ENCODE measurements at regions not wholly inside any gene's neighbourhood (a gene's known extent, or its start where the extent isn't known, plus 50 kb on each side); places are given as distances from the start of the nearest gene placed in this dataset.

DNA sequence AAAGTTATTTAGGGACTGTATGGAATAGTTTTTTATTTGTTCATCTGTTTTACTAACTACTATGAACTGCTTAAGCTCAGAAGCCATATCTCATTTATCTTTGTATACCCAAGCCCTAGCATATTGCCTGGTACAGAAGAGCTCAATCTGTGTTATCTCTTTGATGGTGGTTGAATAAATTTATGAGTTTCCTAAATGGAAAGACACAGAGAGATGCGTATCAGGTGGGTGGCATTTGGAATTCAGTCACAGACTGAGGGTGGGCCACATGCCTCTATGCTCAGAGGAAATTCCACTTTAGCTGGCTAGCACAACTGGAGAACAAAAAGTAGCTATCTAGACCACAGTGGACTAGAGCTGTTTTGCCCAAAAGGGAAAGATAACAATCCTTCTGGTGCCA, 145.5 kb downstream of the SLC6A15 start:
- no peaks in the 10 kb centered on the region for H3K36me3 ChIP-seq (ENCODE audit: insufficient read depth, low read length)
- DNase-seq (no peak), ATAC-seq (ENCODE audit: insufficient read depth, low read depth) (no peak)
- H3K27ac ChIP-seq (ENCODE audit: low read length): no peak overlapping the region
- no peaks in the 10 kb centered on the region for H3K27me3 ChIP-seq (ENCODE audit: insufficient read depth, low read length, poor library complexity)
- H2AFZ ChIP-seq (ENCODE audit: low read depth, low read length): no peak overlapping the region
- no peak overlapping the region for H3K9ac ChIP-seq (ENCODE audit: low read depth, low read length)
- no peak overlapping the region for H3K4me3 ChIP-seq (ENCODE audit: low read depth in 1 of 2, low read length in 2 of 2)
- no peaks in the 10 kb centered on the region for H4K20me1 ChIP-seq (ENCODE audit: insufficient read depth, low read length)
- no peaks in the 10 kb centered on the region for H3K79me2 ChIP-seq (ENCODE audit: insufficient read depth, low read length)
- no peak overlapping the region for H3K4me2 ChIP-seq (ENCODE audit: insufficient read depth, low read length)
- no peaks in the 10 kb centered on the region for H3K9me3 ChIP-seq (ENCODE audit: insufficient read depth, low read length, severe bottlenecking)
- no peak for TF ChIP-seq EZH2 (IDR thresholded peaks at IDR 0.05; ENCODE audit: borderline replicate concordance, low read depth, low read length, severe bottlenecking)
- TF ChIP-seq, protein P1, sequence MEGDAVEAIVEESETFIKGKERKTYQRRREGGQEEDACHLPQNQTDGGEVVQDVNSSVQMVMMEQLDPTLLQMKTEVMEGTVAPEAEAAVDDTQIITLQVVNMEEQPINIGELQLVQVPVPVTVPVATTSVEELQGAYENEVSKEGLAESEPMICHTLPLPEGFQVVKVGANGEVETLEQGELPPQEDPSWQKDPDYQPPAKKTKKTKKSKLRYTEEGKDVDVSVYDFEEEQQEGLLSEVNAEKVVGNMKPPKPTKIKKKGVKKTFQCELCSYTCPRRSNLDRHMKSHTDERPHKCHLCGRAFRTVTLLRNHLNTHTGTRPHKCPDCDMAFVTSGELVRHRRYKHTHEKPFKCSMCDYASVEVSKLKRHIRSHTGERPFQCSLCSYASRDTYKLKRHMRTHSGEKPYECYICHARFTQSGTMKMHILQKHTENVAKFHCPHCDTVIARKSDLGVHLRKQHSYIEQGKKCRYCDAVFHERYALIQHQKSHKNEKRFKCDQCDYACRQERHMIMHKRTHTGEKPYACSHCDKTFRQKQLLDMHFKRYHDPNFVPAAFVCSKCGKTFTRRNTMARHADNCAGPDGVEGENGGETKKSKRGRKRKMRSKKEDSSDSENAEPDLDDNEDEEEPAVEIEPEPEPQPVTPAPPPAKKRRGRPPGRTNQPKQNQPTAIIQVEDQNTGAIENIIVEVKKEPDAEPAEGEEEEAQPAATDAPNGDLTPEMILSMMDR (IDR thresholded peaks at IDR 0.05; ENCODE audit: borderline replicate concordance, extremely low read depth, low read length, poor library complexity, severe bottlenecking): no peak
- no peaks in the 10 kb centered on the region for H3K4me1 ChIP-seq (ENCODE audit: insufficient read depth, low read length)

DNA sequence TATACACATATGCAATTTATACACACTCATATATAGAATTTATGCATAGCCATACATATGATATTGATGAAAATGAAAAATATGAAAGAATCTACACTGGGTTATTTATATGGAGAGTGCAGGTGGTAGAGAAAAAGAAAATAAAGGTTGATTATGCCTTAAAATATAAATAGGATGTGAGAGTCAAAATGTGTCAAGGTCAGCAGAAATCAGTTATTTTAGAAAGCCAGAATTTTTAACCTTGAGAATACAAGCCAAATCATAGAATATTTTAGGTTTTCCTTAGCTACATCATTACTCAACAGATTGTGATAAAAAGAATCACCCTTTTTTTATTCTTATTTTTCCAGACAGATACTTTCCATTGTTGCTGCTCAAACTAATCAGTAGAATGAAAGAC, 146.2 kb downstream of the SLC6A15 start:
- TF ChIP-seq, protein P1 (IDR thresholded peaks at IDR 0.05; ENCODE audit: borderline replicate concordance, extremely low read depth, low read length, poor library complexity, severe bottlenecking): no peak
- TF ChIP-seq EZH2 (IDR thresholded peaks at IDR 0.05; ENCODE audit: borderline replicate concordance, low read depth, low read length, severe bottlenecking): no peak
- Histone ChIP-seq H3K9me3 (ENCODE audit: insufficient read depth, low read length, severe bottlenecking) (no peaks in the 10 kb centered on the region), H3K27me3 (ENCODE audit: insufficient read depth, low read length, poor library complexity) (no peaks in the 10 kb centered on the region), H3K9ac (ENCODE audit: low read depth, low read length) (no peak overlapping the region), H3K36me3 (ENCODE audit: insufficient read depth, low read length) (no peaks in the 10 kb centered on the region), H3K27ac (ENCODE audit: low read length) (no peak overlapping the region), H3K4me1 (ENCODE audit: insufficient read depth, low read length) (no peaks in the 10 kb centered on the region), H2AFZ (ENCODE audit: low read depth, low read length) (no peak overlapping the region), H3K79me2 (ENCODE audit: insufficient read depth, low read length) (no peaks in the 10 kb centered on the region), H3K4me3 (ENCODE audit: low read depth in 1 of 2, low read length in 2 of 2) (no peak overlapping the region), H3K4me2 (ENCODE audit: insufficient read depth, low read length) (no peak overlapping the region), H4K20me1 (ENCODE audit: insufficient read depth, low read length) (no peaks in the 10 kb centered on the region)
- ATAC-seq (ENCODE audit: insufficient read depth, low read depth) (no peak), DNase-seq (no peak)

DNA sequence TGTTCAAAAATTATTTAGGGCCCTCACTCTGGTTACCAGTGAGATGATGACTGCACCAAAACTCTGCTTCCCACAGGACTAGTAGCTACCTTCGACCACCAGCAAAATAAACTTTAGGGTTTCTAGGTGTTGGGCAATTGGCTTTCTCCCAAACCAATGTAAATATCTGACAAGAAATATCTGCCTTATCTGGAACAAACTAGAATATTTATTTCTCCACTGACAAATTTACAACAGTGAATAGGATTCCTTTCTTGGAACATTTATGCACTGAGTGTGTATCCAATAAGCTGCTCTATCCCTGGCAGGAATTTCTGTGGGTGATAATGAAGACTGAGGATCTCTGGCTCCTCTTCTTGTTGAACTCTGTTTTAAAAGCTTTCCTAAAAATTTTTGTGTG, 148.6 kb downstream of the SLC6A15 start:
- Histone ChIP-seq H3K4me3 (ENCODE audit: low read depth in 1 of 2, low read length in 2 of 2) (no peak overlapping the region), H3K4me1 (ENCODE audit: insufficient read depth, low read length) (no peaks in the 10 kb centered on the region), H3K27ac (ENCODE audit: low read length) (no peak overlapping the region), H3K79me2 (ENCODE audit: insufficient read depth, low read length) (no peaks in the 10 kb centered on the region), H3K27me3 (ENCODE audit: insufficient read depth, low read length, poor library complexity) (no peaks in the 10 kb centered on the region), H3K9ac (ENCODE audit: low read depth, low read length) (no peak overlapping the region), H3K36me3 (ENCODE audit: insufficient read depth, low read length) (no peaks in the 10 kb centered on the region), H3K4me2 (ENCODE audit: insufficient read depth, low read length) (no peak overlapping the region), H2AFZ (ENCODE audit: low read depth, low read length) (no peak overlapping the region), H3K9me3 (ENCODE audit: insufficient read depth, low read length, severe bottlenecking) (no peaks in the 10 kb centered on the region), H4K20me1 (ENCODE audit: insufficient read depth, low read length) (no peaks in the 10 kb centered on the region)
- ATAC-seq (ENCODE audit: insufficient read depth, low read depth) (no peak), DNase-seq (no peak)
- TF ChIP-seq EZH2 (IDR thresholded peaks at IDR 0.05; ENCODE audit: borderline replicate concordance, low read depth, low read length, severe bottlenecking): no peak
- TF ChIP-seq, protein P1 (IDR thresholded peaks at IDR 0.05; ENCODE audit: borderline replicate concordance, extremely low read depth, low read length, poor library complexity, severe bottlenecking): no peak

DNA sequence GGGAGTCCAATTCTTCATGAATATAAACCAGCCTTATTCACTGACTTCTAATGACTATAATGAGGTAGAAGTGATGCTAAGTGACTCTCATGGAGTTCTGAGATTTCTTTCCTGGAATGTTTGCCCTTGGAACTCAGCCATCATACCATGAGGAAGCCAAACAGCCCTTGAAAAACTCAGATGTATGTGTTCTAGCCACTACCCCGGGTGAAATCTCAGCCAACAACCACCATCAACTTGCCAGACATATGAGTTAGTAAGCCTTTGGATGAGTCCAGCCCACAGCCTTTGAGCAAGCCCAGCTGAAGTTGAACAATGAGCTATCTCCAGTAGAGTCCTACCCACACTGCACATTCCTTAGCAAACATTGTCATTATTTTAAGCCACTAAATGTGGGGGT, 149.5 kb downstream of the SLC6A15 start:
- Histone ChIP-seq H3K36me3 (ENCODE audit: insufficient read depth, low read length) (no peaks in the 10 kb centered on the region), H3K79me2 (ENCODE audit: insufficient read depth, low read length) (no peaks in the 10 kb centered on the region), H3K9me3 (ENCODE audit: insufficient read depth, low read length, severe bottlenecking) (no peaks in the 10 kb centered on the region), H4K20me1 (ENCODE audit: insufficient read depth, low read length) (no peaks in the 10 kb centered on the region), H2AFZ (ENCODE audit: low read depth, low read length) (no peak overlapping the region), H3K27me3 (ENCODE audit: insufficient read depth, low read length, poor library complexity) (no peaks in the 10 kb centered on the region), H3K4me1 (ENCODE audit: insufficient read depth, low read length) (no peaks in the 10 kb centered on the region), H3K4me2 (ENCODE audit: insufficient read depth, low read length) (no peak overlapping the region), H3K4me3 (ENCODE audit: low read depth in 1 of 2, low read length in 2 of 2) (no peak overlapping the region), H3K9ac (ENCODE audit: low read depth, low read length) (no peak overlapping the region), H3K27ac (ENCODE audit: low read length) (no peak overlapping the region)
- ATAC-seq (ENCODE audit: insufficient read depth, low read depth) (no peak), DNase-seq (no peak)
- no peak for TF ChIP-seq EZH2 (IDR thresholded peaks at IDR 0.05; ENCODE audit: borderline replicate concordance, low read depth, low read length, severe bottlenecking)
- TF ChIP-seq, protein P1 (IDR thresholded peaks at IDR 0.05; ENCODE audit: borderline replicate concordance, extremely low read depth, low read length, poor library complexity, severe bottlenecking): no peak

Measured in DND-41 (cell line).